HG02759 (cell line): ENCODE measurements at regions not wholly inside any gene's neighbourhood (a gene's known extent, or its start where the extent isn't known, plus 50 kb on each side); places are given as distances from the start of the nearest gene placed in this dataset.

ENCODE experiments used
- ATAC-seq: cut with Tn5 transposase; IDR thresholded peaks from one replicate; pipeline ENCODE4 v1.9.1; 2021; ENCODE audit warnings: mild to moderate bottlenecking, moderate library complexity; ENCODE audit not compliant: unreplicated experiment

DNA sequence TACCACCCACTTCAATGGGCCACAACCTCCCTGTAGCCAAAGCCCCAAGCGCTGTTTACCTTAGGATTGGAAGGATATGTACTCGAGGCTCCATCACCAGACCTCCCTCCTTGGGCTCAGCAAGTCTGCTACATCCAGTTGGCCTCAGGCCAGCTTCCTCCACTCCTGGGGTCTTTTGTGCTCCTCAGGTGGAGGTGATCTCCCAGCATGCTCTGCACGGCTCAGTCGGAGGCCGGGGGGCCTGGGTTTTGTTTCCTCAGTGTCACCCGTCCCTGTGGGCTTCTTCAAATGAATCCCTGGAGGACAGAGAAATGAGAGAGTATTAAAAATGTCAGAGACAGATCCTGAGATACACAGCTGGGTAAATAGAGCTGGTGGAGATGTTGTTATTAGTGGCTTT, 723.1 kb upstream of the TBX3 start:
- ATAC-seq = no peak

DNA sequence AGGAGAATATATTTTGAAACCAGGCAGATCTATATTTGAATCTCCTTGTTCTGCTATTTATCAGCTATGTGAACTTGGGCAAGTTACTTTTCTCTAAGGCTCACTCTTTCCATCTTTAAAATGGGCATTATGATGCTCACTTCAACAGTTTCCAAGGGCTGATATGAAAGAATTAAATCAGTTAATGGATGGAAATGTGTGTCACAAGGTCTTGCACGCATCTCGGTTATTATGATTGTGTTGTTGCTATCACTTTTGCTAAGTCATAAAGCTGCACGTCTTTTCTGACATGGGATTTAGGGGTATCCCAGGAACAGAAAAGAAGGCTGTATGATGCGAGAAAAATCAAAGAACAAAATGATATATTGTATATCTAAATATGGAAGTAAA, 721.5 kb upstream of the TBX3 start:
- no peak for ATAC-seq

DNA sequence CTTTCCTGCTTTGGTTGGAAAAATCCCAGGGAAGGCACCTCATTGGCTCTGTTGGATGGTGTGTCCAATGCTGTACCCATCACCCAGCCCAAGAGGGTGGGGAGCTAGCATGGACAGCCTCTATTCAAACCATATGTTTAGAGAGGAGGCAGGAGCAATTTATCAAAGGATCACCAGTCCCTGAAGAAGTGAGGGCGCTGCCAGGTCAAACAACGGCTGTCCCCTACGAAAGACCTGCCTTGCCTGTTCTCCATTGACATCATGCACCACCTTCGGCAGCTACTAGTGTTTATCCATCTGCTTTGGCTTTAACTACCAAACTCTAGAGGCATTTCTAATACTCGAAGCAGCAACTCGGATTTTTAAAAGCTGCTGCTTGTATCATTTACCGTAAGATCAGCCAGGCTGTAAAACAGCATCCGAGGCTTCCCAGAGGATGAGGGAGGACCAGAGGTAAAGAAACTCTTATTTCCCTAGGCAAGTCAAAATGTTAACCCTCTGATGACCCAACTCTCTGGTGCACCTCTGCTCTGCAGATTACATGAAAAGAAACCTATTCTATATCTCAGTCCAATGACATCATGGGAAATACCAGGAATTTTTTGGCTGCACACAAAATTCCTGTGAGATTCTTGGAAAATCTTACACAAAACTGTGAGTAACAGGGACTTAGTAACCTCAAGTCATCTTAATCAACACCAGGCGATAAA, 720.9 kb upstream of the TBX3 start:
- ATAC-seq = no peak

DNA sequence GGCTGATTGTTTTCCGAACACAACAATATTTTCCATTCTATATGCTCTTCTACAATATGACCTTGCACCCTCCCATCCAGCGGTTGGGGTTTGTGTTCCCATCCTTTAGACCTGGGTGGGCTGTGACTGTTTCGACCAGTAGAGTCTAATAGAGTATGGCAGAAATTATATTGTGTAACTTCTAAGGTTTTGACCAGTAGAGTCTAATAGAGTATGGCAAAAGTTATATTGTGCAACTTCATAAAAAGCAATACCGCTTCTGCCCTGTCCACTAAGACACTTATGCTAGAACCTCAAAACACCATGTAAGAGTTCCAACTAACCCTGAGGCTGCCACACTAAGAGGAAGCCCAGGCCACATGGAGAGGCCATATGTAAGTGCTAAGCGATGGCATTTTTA, 719.7 kb upstream of the TBX3 start:
- ATAC-seq = no peak

DNA sequence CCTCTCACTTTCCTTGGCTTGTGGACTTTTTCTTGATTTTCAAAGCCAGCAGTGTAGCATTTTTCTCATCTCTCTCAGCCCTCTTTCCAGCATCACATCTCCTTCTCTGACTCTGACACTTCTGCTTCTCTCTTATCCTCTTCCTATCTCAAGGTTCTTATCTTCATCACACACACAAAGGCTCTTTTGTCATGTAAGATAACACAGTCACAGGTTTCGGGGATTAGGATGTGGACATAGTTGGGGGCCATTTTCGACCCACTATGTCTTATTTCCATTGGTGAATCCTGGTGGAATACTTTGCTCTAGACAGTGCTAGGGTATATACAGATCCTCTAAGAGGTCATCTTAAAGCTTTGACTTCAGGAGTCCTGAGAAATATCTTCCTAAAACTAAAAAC, 719.3 kb upstream of the TBX3 start:
- ATAC-seq = no peak

DNA sequence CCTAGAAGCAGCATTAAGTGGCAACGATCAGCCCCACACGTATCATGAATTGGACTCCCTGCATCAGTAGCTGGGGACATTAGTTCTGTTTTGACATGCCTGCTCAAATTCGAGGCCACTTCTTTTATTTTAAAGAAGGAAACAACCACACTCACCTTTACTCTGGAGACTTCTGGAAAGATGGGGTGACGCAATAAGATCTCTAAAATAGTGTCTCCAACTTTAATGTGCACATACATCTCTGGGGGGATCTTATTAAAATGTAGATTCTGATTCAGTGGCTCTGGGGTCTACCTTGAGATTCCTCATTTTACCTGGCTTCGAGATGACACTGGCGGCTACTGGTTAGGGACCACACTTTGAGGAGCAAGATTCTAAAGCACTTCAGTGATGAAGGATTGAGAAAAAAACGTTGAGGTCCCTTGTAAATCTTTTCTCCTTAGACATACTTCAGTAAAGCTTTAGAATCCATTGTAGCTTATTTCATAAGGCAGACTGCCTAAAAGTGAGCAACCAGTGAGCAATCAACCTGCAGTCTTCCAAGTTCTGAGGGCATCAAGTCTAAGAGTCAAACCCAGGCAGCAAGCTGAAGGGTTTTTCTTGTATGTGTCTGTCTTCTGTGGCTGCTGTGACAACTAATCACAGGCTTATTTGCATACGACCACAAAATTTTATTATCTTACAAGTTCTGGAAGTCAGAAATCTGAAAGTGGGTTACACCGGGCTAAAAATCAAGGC, 718.6 kb upstream of the TBX3 start:
- no peak for ATAC-seq

DNA sequence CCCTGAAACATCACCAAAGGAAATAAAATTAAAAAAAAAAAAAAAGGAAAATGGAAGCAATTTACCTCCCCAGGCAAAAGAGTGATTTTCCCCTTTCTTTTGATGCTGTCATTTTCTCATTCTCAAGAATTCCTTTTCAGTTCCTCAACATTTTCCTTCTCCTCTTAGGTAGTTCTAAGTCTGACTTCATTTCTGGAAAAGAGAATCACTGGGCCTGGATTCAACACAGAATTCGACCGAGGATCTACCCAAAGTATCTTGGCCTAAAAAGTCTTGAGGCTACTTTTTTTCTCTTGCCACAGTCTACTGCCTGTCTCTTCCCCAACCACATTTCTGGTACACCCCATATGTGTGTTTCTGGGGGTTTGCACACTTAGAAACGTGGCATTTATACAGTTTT, 717.8 kb upstream of the TBX3 start:
- no peak for ATAC-seq

DNA sequence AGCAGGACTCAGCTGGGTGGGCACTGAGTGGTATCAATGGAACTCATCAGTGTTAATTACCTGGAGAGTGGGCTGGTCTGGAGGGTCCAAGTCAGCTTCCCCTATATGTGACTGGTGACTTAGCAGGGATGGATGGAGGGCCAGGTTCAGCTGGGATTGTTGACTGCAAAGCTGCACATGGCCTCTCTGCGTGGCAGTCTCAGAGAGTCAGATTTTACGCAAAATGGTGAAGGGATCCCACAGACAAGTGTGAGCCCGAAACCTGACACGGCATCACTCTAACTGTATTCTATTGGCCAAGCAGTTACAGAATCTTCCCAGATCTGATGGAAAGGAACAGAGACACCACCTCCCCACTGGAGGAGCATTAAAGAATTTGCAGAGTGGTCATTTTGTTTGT, 716.0 kb upstream of the TBX3 start:
- ATAC-seq = no peak

DNA sequence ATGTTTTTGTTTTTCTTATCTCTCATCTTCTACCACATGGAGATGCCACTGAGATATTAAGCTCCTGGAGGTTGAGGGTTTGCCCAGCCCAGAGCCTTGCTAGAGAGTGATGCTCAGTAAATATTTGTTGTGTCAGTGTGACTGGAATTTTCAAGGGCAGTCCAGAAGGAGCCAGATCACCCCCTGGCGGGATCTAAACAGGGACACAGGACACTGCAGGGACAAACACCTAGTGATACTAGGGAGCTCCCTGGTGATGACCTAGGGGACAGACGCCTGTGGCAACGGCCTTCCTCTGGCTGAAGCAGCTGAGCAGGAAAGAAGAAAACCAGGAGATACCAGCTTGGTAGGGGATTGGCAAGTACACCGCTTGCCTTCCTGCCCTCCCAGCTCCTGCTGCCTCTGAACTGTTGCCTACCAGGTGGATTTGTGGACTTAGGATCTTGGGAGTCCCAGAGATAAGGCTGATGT, 714.4 kb upstream of the TBX3 start:
- ATAC-seq = no peak

DNA sequence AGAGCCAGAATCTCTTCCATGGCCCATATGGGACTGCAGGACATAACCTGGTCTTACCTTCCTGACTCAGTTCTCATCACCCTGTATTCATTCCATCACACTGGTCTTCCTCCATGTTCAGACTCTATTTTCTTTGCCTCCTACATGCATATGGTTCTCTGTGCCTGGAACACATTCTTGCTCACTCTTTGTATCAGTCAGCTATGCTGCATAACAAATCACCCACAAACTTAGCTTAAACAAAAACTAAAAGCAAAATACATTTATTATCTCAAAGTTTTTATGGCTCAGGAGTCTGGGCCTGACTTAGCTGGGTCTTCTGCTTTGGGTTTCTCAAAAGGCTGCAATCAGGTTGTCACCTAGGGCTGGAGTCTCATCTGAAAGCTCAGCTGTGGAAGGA, 712.6 kb upstream of the TBX3 start:
- ATAC-seq = no peak

DNA sequence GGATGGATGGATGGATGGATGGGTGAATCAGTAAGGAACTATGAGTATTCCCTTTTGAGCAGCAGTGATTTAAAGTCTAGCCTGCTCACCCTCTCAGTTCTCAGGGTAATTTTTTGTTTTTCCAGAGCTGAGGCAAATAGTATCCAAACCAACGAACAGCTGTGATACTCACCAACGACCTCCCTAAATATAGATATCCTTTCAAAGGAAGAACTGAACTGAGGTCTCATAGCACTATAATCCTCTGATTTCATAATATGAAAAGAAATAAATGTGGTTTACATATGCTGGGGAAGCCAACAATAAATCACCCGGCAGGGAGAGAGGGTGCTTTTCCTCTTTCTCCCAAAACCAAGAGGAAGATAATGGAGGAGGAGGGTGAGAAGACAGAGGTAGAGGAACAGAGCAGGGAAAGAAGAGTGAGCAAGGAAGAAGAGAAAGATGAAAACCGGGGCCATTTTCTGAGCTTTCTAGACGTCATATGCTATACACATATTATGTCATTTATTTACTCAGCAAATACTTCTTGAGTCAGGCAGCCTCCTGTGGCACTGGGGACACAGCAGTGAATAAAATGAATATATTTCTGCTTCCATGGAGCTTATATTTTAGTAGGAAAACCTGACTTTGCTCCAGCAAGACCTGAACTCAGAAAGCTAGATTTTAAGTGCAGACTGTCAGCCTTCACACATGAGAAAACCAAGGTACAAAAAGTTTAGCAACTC, 710.7 kb upstream of the TBX3 start:
- ATAC-seq = no peak

DNA sequence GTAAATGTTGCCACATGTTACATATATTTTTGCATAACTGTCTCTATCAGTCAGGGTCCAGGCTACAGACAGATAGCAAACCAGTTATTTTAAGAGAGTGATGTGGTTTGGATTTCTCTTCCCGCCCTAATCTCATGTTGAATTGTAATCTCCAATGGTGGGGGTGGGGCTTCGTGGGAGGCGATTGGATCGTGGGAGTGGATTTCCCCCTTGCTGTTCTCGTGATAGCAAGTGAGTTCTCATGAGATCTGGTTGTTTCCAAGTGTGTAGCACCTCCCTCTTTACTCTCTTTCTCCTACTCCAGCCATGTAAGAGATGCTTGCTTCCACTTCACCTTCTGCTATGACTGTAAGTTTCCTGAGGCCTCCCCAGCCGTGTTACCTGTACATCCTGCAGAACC, 704.2 kb upstream of the TBX3 start:
- no peak for ATAC-seq

DNA sequence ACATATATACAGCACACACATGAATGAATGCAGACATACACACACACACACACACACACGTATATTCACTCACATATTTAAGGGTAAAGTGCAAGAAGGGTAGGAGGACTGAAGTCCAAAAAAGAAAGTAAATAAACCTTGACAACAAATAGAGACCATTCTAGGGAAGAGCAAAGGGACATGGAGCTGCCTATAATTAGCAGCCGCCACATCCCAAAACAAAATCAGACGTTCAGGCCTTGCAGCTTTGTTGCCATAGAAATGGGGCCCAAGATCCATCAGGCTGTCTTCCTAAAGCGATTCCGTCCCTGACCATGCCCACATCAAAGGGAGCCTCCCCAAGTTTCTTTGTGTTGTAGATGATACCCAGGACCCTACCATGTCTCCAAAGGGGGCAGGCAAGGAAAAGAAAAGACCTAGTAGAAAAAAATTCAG, 703.5 kb upstream of the TBX3 start:
- no peak for ATAC-seq

DNA sequence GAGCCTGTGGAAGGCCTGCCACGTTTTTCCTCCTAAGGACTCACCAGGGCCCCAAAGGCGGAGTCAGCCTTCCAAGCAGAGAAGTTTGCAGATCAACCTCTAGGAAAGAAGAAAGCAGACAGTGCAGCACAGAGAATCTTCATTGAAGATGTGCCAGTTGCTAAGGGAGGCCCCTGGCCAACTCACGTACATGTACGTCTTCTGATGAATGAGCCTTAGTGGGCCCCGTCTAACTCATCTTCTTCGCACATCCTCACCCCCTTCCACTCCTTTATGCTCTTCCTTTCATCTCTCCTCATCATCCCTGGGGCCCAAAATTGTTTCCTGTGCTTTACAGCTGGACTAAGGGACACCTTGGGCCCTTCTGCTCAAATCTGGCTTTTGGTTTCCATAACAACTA, 703.0 kb upstream of the TBX3 start:
- ATAC-seq = no peak

DNA sequence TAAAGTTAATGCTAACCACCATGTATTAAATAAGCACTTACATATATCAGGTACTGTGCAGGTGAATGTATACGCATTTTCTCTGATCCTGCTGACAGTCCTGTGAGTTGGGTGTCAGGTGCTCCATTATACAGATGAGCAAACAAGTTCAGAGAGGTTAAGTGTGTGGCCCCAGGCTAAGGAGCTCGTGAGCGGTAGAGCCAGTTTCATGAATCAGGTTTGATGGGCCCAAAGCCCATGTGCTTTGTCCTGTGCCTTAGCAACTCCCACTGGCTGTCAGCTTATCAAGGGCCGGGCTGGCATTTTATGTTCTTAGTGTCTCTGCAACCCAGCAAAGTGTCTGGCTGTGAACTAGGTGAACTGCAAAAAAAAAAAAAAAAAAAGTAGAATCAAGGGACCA, 701.2 kb upstream of the TBX3 start:
- no peak for ATAC-seq

DNA sequence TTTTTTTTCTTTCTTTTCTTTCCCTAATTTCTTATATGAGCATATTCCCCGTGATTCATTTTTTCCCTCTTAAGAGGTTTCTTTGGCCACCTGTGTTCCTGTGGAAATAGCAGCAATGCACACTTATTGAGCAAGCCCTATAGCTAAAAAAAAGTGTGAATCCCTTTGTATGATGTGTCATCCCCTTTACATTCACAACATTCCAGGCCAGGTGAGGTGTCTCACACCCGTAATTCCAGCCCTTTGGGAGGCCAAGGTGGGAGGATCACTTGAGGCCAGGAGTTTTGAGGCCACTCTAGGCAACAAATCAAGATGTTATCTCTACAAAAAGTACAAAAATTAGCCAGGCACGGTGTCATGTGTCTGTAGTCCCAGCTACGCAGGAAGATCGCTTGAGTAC, 700.4 kb upstream of the TBX3 start:
- no peak for ATAC-seq

DNA sequence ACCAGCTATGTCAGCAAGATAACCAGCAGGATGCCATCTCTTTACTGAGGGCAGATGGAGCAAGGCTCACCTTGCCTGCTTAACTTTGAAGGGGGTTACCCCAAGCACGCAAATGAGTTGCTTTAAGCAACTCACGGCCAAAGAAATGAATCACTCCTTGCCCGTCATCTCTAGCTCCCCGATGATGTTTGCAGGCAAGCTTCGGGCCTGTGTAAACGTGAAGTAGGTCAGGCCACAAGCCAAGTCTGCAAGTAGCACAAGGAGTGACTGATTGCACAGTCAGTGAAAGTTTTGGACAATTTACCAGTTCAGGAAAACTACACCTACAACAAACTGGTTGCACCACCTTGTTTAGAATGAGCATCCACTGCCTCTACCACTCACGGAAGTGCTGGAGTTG, 699.7 kb upstream of the TBX3 start:
- no peak for ATAC-seq

DNA sequence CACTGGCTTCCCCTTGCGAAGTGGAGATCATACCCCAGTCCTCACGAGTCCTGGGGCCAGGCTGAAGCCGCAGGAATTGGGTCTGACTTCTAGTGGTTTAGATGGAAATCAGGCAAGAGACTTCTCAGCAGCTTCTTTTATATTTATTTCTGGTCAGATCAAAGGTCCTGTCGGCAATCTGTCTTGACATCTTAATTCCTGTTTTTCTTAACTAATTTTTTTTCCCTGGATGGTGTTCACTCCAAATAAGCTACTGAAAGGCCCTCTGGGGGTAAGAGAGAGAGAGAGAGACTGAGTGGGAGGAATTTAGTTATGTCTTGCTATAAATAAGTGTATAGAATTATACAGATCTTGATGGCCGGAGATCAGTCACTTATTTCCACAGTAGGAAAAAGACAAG, 698.7 kb upstream of the TBX3 start:
- ATAC-seq = no peak

DNA sequence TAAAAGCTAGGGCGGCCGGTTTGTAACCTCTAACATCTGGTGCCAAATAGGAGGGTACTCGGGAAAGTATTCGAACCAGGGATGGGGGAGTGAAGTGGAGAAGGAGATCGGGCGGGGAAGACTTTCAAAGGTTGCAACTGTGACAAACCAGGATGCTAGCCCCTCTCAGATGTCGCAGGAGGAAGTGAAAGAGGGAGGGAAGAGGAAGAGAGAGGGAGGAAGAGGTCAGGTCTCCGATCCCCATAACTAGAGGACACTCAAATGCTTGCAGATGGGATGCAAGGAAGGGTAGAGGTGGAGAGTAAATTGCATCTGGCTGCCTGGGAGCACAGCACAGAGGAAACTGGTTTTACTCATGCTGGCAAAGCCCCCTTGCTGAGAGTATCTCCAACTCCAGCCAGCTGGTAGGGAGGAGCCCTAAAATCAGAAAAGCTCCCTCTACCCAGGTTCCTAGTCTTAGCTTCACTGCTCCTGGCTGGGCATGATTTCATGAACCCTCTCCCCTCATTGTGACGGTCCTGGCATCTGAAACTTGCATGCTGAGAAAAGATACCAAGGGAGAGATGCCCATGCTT, 696.7 kb upstream of the TBX3 start:
- no peak for ATAC-seq

DNA sequence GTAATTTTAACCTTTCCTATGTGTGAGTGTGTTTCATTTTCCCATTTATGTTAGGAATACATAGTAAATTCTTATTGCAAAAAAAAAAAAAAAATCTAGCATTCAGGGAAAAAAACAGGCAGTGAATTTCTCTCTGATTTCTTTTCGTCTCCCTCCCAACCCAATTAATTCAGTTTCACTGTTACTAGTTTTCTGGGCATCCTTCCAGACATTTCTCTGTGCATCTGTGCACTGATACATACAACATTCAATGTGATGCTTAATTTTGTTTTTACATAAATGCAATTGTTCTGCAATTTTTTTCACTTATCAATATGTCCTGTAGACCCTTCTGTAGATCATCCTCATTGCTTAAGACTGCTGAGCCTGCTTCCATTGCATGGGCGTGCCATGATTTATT, 694.3 kb upstream of the TBX3 start:
- no peak for ATAC-seq

DNA sequence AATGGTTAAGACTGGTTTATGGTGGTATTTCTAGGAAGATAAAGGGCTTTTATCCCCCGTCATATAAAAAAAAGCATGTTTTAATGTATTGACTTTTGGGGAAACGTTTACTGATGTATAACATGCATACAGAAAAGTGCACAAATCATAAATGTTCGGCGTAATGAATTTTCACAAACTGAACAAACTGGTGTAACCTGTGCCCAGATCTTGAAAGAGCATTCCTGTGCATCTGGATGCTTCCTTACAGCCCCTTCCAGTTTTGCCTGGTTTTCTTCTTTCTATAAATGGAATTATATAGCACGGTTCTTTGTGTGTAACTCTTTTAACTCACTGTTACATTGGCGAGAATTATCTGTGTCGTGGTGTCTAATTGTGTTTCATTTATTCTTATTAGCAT, 693.8 kb upstream of the TBX3 start:
- no peak for ATAC-seq

DNA sequence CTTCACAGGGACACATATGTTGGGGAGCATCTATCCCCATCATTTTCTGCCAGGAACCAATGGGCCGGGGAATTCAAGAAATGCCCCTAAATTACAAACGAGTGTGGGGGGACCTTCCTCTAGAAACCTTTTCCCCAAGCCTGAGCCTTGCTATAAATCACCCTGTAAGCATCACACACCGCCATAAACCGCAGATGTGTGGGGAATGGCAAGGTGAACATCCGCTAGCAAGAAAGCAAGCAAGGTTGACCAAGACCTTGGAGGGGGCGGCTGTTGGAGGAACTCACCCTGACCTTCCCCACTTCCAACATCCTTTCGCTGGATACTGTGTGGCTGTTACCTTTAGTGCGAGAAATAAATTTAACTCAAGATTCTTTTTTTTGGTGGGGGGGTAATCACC, 693.3 kb upstream of the TBX3 start:
- ATAC-seq = no peak
